GM23338 (cell line): ENCODE measurements at regions not wholly inside any gene's neighbourhood (a gene's known extent, or its start where the extent isn't known, plus 50 kb on each side); places are given as distances from the start of the nearest gene placed in this dataset.

Experiments used
- ATAC-seq: fragments of 200-7000 bp; cut with Tn5 transposase; 3 replicates; pipeline ENCODE4 v1.9.1; 2020
- DNase-seq: peaks from one replicate; pipeline ENCODE4 v3.0.0-alpha.2; 2015; ENCODE audit warnings: low spot score
- H2AFZ ChIP-seq: fragments of 200-600 bp; sonication (generic); 2 replicates; pipeline ENCODE4 v1.8.0; 2016; ENCODE audit warnings: antibody characterized with exemption, mild to moderate bottlenecking, moderate library complexity
- H3F3A ChIP-seq: fragments of 200-600 bp; sonication (generic); replicated peaks from 2 replicates; pipeline ENCODE4 v1.8.0; 2017; ENCODE audit warnings: antibody characterized with exemption, mixed run types, low read depth
- H3K27ac ChIP-seq: fragments of 200-600 bp; sonication (generic); 2 replicates; pipeline ENCODE4 v1.6.1; 2016; ENCODE audit warnings: low read depth
- H3K27me3 ChIP-seq: fragments of 200-600 bp; sonication (generic); 2 replicates; pipeline ENCODE4 v1.8.0; 2016; ENCODE audit warnings: mild to moderate bottlenecking, mixed run types, moderate library complexity; ENCODE audit not compliant: insufficient read depth
- H3K36me3 ChIP-seq: fragments of 200-600 bp; sonication (generic); 2 replicates; pipeline ENCODE4 v1.8.0; 2016; ENCODE audit warnings: mild to moderate bottlenecking; ENCODE audit not compliant: insufficient read depth
- H3K4me1 ChIP-seq: fragments of 200-600 bp; sonication (generic); 2 replicates; pipeline ENCODE4 v1.8.0; 2016; ENCODE audit warnings: mild to moderate bottlenecking, moderate library complexity; ENCODE audit not compliant: insufficient read depth
- H3K4me2 ChIP-seq: fragments of 200-600 bp; sonication (generic); 2 replicates; pipeline ENCODE4 v1.7.1; 2017; ENCODE audit warnings: mixed run types
- H3K4me3 ChIP-seq: fragments of 200-600 bp; sonication (generic); 2 replicates; pipeline ENCODE4 v1.6.1; 2016; ENCODE audit warnings: mixed run types
- H3K79me2 ChIP-seq: fragments of 200-600 bp; sonication (generic); replicated peaks from 2 replicates; pipeline ENCODE4 v1.8.0; 2017; ENCODE audit warnings: mild to moderate bottlenecking; ENCODE audit not compliant: insufficient read depth
- H3K9me2 ChIP-seq: fragments of 200-600 bp; sonication (generic); 2 replicates; pipeline ENCODE4 v1.8.0; 2017; ENCODE audit not compliant: insufficient read depth
- H4K20me1 ChIP-seq: fragments of 200-600 bp; sonication (generic); replicated peaks from 2 replicates; pipeline ENCODE4 v1.8.0; 2017; ENCODE audit warnings: mild to moderate bottlenecking; ENCODE audit not compliant: insufficient read depth
- H3K27ac Mint-ChIP-seq: 2 replicates; pipeline ENCODE4 v1.8.0; 2020; ENCODE audit warnings: inconsistent platforms, mild to moderate bottlenecking, moderate library complexity, mixed read lengths
- H3K27me3 Mint-ChIP-seq: 3 replicates; pipeline ENCODE4 v1.8.0; 2022; ENCODE audit warnings: low read depth, mild to moderate bottlenecking, moderate library complexity, mixed read lengths, inconsistent platforms; ENCODE audit not compliant: insufficient read depth, poor library complexity
- H3K36me3 Mint-ChIP-seq: 3 replicates; pipeline ENCODE4 v1.8.0; 2021; ENCODE audit warnings: low read depth, mild to moderate bottlenecking, inconsistent platforms, moderate library complexity, mixed read lengths
- H3K4me1 Mint-ChIP-seq: 3 replicates; pipeline ENCODE4 v1.8.0; 2020; ENCODE audit warnings: mild to moderate bottlenecking, inconsistent platforms, mixed read lengths
- H3K4me3 Mint-ChIP-seq: 3 replicates; pipeline ENCODE4 v1.8.0; 2021; ENCODE audit warnings: moderate library complexity, mild to moderate bottlenecking, inconsistent platforms, mixed read lengths
- H3K9me3 Mint-ChIP-seq: 3 replicates; pipeline ENCODE4 v1.8.0; 2020; ENCODE audit warnings: moderate library complexity, mild to moderate bottlenecking, inconsistent platforms, mixed read lengths
- CREB1 ChIP-seq: fragments of 250-450 bp; sonication (Bioruptor Pico); IDR thresholded peaks from 2 replicates; pipeline ENCODE4 v1.5.0; 2020; ENCODE audit warnings: low read depth, mild to moderate bottlenecking, moderate library complexity
- EZH2 ChIP-seq: fragments of 200-600 bp; sonication (generic); IDR thresholded peaks from one replicate; pipeline ENCODE4 v1.8.0; 2017; ENCODE audit warnings: antibody characterized with exemption, mild to moderate bottlenecking, low read depth; ENCODE audit not compliant: unreplicated experiment
- EZH2phosphoT487 ChIP-seq: fragments of 200-600 bp; sonication (generic); IDR thresholded peaks from one replicate; pipeline ENCODE4 v1.8.1; 2018; ENCODE audit warnings: antibody characterized with exemption; ENCODE audit not compliant: unreplicated experiment
- JUNB ChIP-seq: IDR thresholded peaks from one replicate; pipeline ENCODE4 v1.6.1; 2016; ENCODE audit warnings: antibody characterized with exemption; ENCODE audit not compliant: unreplicated experiment
- NANOG ChIP-seq: IDR thresholded peaks from 2 replicates; pipeline ENCODE4 v1.6.1; 2016; ENCODE audit warnings: antibody characterized with exemption, borderline replicate concordance
- POLR2AphosphoS5 ChIP-seq: IDR thresholded peaks from 2 replicates; pipeline ENCODE4 v1.6.1; 2016; ENCODE audit warnings: antibody characterized with exemption, low read depth
- STAT1 ChIP-seq: IDR thresholded peaks from one replicate; pipeline ENCODE4 v1.6.1; 2016; ENCODE audit warnings: antibody characterized with exemption; ENCODE audit not compliant: unreplicated experiment
- ZNF114 ChIP-seq: fragments of 250-450 bp; sonication (Bioruptor Pico); IDR thresholded peaks from 2 replicates; pipeline ENCODE4 v1.5.0; 2020; ENCODE audit warnings: mild to moderate bottlenecking, moderate library complexity
- ZNF331 ChIP-seq: fragments of 250-450 bp; sonication (Bioruptor Pico); IDR thresholded peaks from 2 replicates; pipeline ENCODE4 v1.5.0; 2020; ENCODE audit warnings: low read depth, mild to moderate bottlenecking, moderate library complexity
- TF ChIP-seq, protein P1 (sequence below): IDR thresholded peaks from one replicate; pipeline ENCODE4 v1.6.1; 2018; ENCODE audit warnings: antibody characterized with exemption; ENCODE audit not compliant: unreplicated experiment
- TF ChIP-seq, protein P2 (sequence below): fragments of 250-450 bp; sonication (Bioruptor Pico); IDR thresholded peaks from 2 replicates; pipeline ENCODE4 v1.5.0; 2020; ENCODE audit warnings: mild to moderate bottlenecking, moderate library complexity
- TF ChIP-seq, protein P3 (sequence below): IDR thresholded peaks from 2 replicates; pipeline ENCODE4 v1.6.1; 2016; ENCODE audit warnings: antibody characterized with exemption
- TF ChIP-seq, protein P4 (sequence below), 2 experiments: fragments of 200-600 bp in 1 of 2; sonication (generic) in 1 of 2; conservative IDR thresholded peaks; 2 replicates each; pipeline versions ENCODE4 v1.5.1 to v1.6.1; 2016 to 2017; ENCODE audit warnings: antibody characterized with exemption in 2 of 2, low read depth in 2 of 2, mild to moderate bottlenecking in 2 of 2, moderate library complexity in 1 of 2

DNA sequence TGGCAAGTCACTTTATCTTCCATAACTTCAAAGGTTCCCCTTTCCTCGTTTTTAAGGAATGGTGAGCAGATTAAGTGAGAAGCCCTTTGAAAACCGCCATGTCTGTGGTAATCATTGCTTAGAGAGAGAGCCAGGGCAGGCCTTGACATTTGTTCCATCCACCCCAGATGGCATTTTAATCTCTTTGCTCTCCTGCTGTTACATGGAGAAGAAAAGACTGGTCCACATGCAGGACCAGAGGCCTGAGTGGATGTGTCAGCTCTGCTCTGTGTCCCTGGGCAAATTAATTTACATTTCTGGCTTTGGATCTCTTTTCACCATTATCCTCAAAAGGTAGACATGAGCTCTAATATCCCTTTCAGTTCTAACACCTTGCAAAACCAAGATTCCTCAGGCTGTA lies 157.3 kb upstream of the LPP start:
- Histone ChIP-seq H3K9me2 (peaks cover 12% of the 10 kb centered on the region), H3K79me2 (no peaks in the 10 kb centered on the region), H3K27me3 (no peaks in the 10 kb centered on the region), H4K20me1 (no peaks in the 10 kb centered on the region), H3K36me3 (no peaks in the 10 kb centered on the region), H2AFZ (no peak overlapping the region), H3K4me1 (peaks cover 29% of the 10 kb centered on the region), H3K4me2 (no peak overlapping the region), H3K4me3 (no peak overlapping the region), H3K27ac (no peak overlapping the region), H3F3A (no peaks in the 10 kb centered on the region)
- TF ChIP-seq ZNF114 (no peak), EZH2phosphoT487 (no peak), NANOG (no peak), ZNF331 (CRISPR knock-in tag) (no peak), POLR2AphosphoS5 (no peak), JUNB (no peak), CREB1 (CRISPR knock-in tag) (no peak), EZH2 (no peak), STAT1 (no peak)
- TF ChIP-seq, protein P1, sequence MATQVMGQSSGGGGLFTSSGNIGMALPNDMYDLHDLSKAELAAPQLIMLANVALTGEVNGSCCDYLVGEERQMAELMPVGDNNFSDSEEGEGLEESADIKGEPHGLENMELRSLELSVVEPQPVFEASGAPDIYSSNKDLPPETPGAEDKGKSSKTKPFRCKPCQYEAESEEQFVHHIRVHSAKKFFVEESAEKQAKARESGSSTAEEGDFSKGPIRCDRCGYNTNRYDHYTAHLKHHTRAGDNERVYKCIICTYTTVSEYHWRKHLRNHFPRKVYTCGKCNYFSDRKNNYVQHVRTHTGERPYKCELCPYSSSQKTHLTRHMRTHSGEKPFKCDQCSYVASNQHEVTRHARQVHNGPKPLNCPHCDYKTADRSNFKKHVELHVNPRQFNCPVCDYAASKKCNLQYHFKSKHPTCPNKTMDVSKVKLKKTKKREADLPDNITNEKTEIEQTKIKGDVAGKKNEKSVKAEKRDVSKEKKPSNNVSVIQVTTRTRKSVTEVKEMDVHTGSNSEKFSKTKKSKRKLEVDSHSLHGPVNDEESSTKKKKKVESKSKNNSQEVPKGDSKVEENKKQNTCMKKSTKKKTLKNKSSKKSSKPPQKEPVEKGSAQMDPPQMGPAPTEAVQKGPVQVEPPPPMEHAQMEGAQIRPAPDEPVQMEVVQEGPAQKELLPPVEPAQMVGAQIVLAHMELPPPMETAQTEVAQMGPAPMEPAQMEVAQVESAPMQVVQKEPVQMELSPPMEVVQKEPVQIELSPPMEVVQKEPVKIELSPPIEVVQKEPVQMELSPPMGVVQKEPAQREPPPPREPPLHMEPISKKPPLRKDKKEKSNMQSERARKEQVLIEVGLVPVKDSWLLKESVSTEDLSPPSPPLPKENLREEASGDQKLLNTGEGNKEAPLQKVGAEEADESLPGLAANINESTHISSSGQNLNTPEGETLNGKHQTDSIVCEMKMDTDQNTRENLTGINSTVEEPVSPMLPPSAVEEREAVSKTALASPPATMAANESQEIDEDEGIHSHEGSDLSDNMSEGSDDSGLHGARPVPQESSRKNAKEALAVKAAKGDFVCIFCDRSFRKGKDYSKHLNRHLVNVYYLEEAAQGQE, result no peak
- TF ChIP-seq, protein P2, sequence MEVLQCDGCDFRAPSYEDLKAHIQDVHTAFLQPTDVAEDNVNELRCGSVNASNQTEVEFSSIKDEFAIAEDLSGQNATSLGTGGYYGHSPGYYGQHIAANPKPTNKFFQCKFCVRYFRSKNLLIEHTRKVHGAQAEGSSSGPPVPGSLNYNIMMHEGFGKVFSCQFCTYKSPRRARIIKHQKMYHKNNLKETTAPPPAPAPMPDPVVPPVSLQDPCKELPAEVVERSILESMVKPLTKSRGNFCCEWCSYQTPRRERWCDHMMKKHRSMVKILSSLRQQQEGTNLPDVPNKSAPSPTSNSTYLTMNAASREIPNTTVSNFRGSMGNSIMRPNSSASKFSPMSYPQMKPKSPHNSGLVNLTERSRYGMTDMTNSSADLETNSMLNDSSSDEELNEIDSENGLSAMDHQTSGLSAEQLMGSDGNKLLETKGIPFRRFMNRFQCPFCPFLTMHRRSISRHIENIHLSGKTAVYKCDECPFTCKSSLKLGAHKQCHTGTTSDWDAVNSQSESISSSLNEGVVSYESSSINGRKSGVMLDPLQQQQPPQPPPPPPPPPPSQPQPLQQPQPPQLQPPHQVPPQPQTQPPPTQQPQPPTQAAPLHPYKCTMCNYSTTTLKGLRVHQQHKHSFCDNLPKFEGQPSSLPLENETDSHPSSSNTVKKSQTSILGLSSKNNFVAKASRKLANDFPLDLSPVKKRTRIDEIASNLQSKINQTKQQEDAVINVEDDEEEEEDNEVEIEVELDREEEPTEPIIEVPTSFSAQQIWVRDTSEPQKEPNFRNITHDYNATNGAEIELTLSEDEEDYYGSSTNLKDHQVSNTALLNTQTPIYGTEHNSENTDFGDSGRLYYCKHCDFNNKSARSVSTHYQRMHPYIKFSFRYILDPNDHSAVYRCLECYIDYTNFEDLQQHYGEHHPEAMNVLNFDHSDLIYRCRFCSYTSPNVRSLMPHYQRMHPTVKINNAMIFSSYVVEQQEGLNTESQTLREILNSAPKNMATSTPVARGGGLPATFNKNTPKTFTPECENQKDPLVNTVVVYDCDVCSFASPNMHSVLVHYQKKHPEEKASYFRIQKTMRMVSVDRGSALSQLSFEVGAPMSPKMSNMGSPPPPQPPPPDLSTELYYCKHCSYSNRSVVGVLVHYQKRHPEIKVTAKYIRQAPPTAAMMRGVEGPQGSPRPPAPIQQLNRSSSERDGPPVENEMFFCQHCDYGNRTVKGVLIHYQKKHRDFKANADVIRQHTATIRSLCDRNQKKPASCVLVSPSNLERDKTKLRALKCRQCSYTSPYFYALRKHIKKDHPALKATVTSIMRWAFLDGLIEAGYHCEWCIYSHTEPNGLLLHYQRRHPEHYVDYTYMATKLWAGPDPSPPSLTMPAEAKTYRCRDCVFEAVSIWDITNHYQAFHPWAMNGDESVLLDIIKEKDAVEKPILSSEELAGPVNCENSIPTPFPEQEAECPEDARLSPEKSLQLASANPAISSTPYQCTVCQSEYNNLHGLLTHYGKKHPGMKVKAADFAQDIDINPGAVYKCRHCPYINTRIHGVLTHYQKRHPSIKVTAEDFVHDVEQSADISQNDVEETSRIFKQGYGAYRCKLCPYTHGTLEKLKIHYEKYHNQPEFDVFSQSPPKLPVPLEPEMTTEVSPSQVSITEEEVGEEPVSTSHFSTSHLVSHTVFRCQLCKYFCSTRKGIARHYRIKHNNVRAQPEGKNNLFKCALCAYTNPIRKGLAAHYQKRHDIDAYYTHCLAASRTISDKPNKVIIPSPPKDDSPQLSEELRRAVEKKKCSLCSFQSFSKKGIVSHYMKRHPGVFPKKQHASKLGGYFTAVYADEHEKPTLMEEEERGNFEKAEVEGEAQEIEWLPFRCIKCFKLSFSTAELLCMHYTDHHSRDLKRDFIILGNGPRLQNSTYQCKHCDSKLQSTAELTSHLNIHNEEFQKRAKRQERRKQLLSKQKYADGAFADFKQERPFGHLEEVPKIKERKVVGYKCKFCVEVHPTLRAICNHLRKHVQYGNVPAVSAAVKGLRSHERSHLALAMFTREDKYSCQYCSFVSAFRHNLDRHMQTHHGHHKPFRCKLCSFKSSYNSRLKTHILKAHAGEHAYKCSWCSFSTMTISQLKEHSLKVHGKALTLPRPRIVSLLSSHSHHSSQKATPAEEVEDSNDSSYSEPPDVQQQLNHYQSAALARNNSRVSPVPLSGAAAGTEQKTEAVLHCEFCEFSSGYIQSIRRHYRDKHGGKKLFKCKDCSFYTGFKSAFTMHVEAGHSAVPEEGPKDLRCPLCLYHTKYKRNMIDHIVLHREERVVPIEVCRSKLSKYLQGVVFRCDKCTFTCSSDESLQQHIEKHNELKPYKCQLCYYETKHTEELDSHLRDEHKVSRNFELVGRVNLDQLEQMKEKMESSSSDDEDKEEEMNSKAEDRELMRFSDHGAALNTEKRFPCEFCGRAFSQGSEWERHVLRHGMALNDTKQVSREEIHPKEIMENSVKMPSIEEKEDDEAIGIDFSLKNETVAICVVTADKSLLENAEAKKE (CRISPR knock-in tag), result no peak
- TF ChIP-seq, protein P3, sequence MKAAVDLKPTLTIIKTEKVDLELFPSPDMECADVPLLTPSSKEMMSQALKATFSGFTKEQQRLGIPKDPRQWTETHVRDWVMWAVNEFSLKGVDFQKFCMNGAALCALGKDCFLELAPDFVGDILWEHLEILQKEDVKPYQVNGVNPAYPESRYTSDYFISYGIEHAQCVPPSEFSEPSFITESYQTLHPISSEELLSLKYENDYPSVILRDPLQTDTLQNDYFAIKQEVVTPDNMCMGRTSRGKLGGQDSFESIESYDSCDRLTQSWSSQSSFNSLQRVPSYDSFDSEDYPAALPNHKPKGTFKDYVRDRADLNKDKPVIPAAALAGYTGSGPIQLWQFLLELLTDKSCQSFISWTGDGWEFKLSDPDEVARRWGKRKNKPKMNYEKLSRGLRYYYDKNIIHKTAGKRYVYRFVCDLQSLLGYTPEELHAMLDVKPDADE, result no peak
- TF ChIP-seq, protein P4, sequence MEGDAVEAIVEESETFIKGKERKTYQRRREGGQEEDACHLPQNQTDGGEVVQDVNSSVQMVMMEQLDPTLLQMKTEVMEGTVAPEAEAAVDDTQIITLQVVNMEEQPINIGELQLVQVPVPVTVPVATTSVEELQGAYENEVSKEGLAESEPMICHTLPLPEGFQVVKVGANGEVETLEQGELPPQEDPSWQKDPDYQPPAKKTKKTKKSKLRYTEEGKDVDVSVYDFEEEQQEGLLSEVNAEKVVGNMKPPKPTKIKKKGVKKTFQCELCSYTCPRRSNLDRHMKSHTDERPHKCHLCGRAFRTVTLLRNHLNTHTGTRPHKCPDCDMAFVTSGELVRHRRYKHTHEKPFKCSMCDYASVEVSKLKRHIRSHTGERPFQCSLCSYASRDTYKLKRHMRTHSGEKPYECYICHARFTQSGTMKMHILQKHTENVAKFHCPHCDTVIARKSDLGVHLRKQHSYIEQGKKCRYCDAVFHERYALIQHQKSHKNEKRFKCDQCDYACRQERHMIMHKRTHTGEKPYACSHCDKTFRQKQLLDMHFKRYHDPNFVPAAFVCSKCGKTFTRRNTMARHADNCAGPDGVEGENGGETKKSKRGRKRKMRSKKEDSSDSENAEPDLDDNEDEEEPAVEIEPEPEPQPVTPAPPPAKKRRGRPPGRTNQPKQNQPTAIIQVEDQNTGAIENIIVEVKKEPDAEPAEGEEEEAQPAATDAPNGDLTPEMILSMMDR (conservative IDR thresholded peaks at IDR 0.05; ENCODE audit: low read depth in 2 of 2), result no peak
- ATAC-seq (no peak), DNase-seq (no peak)
- Mint-ChIP-seq H3K4me1 (peaks cover 22% of the 10 kb centered on the region), H3K4me3 (no peak overlapping the region), H3K9me3 (no peaks in the 10 kb centered on the region; the same call in 2 of the 3 replicates), H3K27me3 (peaks cover 3% of the 10 kb centered on the region), H3K27ac (no peak overlapping the region), H3K36me3 (no peaks in the 10 kb centered on the region; the same call in 2 of the 3 replicates)
